NCI-H146 (cell line): ENCODE measurements at regions not wholly inside any gene's neighbourhood (a gene's known extent, or its start where the extent isn't known, plus 50 kb on each side); places are given as distances from the start of the nearest gene placed in this dataset.
"Not testable (repeated sequence)": the region's sequence is repeated elsewhere in the genome, so short reads cannot be mapped to it uniquely, and the experiment has no call there.

ENCODE experiments used
- DNase-seq: peaks from one replicate; lab custom pipeline; 2025; lab: John Stamatoyannopoulos, UW

DNA sequence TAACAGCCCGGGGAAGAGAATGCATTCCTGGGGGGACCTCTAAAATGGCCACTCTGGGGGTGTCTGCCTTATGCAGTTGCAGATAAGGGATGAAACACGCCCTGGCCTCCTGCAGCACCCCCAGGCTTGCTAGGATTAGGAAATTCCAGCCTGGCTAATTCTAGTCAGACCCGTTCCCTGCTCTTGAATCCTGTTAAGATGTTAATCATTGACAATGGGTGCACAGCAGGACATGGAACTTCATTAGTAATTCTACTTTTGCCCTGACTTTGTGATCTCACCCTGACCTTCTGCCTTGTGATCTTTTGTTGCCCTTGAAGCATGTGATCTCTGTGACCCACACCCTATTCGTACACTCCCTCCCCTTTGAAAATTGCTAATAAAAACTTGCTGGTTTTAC is 131.7 kb upstream of the ADGRL4 start:
- not testable (repeated sequence) for DNase-seq

DNA sequence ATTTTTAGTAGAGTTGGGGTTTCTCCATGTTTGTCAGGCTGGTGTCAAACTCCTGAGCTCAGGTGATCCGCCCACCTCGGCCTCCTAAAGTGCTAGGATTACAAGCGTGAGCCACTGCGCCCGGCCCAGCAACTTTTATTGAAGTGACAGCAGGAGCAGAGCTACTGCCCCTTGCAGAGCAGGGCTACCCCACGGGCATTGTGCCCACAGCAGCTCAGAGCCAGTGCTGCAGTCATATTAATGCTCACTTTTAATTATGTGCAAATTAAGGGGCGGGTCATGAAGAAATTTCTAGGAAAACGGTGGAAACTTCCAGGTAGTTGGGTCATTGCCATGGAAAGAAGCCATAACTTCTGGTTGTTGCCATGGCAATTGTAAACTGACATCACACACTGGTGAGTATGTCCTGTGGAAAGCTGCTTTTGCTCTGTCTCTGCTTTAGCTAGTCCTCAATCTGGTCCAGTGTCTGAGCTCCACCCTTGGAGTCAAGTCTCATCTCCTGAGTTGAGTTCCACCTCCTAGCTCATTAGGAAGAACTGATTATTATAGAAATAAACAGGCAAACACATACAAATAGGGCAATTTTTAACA is 127.3 kb upstream of the ADGRL4 start:
- no peak for DNase-seq

DNA sequence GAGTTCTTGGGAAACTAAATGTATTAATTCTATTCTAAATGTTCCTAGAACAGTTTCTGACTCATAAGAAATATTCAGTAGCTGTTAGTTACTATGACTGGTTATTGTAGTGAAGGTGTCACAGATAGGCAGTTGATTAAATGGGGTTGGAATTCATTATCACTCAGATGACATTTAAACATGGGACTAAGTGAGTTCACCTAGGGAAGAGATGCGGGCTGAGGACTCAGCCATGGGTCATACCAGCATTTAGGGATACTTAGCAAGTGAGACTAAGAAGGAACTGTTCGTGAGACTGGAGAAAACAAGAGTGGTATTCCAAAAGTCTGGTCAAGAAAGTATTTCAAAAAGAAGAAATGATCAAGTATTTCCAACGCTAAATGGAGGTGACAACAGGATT is 125.1 kb upstream of the ADGRL4 start:
- no peak for DNase-seq

DNA sequence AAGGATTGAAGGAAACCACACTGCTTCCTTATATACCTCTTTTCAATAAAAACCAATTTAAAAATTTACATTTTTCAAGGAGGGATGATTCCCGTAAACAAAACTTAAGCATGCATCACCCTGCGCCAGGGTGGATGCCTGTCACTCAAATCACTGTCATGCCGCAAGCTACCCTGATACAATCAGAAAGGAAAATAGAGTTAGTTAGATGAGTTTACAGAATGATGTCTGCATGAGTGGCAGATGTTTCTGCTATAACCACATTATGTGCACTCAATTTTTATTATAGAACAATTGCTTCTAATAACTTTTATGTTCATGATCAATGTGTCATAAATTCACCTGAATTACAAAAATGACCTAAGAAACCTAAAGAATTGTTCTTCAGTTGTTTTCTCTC is 123.4 kb upstream of the ADGRL4 start:
- no peak for DNase-seq

DNA sequence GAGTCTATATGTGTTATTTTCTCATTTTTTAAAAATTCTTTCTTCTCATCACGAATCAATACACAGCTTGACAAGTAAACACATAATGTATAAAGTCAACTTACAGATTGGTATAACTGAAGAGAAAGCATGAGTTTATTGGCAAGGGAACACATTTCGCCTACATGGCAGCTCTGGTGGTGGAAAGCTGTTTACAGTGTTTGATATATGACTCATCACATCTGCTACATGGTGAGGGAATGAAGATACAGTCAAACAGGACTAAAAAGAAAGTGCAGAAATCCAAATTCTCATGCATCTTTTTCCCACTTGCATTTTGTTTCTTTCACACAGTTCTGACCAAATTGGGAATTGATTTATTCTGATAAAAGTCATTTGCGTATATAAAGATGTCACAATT is 122.2 kb upstream of the ADGRL4 start:
- DNase-seq = no peak

DNA sequence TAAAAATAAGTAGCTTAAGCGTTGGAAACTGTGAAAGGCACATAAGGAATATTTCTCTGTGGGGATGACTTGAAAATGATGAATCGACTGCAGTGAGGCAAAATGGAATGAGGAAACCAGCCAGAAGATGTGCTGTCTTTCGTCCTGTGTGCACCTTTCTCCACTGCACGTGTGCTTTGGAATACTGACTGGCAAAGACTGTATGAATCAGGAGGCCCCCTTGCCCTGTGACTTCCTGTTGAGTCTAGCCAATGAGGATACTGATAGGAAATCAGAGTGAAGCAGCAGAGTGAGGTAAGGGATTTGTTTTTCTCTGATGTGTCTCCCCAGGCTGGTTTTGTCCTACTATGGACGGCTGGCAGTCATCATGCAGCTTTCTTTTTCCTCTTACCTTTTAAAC is 118.2 kb upstream of the ADGRL4 start:
- DNase-seq = no peak

DNA sequence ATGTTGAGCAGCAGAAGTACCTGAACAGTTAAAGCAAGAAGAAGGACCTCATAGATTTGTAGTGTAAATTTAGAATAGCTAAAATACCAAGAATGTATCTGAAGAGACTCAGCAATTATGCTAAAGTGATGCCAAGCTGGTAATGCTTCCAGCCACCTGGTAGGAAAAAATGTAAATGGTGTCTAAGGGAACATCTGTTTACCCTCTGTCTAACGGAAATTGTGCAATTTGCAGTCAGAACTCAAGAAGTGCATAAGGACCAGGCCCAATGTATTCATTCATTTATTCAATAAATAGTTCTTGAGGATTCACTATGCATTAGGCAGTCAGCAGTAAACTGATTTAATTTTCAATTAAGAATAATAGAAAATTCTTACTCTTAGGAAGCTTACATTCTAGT is 116.0 kb upstream of the ADGRL4 start:
- DNase-seq = no peak

DNA sequence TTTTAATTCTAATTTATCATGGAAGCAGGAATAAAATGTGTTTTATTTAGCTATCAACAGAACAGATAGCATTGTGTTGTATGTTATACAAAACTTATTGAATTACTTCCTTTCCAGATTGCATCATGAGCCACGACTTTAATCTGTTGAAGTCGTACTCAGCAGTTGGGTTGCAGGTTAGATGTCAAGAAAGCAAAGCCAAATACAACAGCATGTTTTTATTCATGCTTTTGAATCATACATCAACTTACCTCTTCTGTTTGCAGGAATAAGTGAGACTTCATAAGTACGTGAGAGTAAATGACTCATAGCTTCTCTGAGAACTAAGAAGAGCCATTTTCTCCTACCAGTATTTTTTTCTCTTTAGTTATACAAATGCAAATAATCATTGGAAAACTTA is 110.8 kb upstream of the ADGRL4 start:
- no peak for DNase-seq

DNA sequence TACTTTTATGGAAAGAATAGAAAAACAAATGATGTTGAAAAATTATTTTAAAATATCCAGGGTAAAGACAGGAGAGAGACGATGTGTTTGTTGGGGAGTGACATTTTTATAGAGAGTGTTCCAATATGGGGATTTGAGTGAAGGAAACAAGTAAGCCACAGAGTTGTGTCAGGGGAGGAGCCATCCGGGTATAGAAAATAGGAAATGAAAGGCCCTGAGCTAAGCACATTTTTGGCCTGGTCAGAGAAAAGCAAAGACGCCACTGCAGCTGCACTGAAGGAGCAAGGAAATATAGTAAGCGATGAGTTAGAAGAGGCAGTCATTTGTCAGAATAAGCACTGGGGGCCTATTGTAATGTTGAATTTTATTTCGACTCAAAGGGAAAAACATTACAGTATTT is 107.3 kb upstream of the ADGRL4 start:
- DNase-seq = no peak

DNA sequence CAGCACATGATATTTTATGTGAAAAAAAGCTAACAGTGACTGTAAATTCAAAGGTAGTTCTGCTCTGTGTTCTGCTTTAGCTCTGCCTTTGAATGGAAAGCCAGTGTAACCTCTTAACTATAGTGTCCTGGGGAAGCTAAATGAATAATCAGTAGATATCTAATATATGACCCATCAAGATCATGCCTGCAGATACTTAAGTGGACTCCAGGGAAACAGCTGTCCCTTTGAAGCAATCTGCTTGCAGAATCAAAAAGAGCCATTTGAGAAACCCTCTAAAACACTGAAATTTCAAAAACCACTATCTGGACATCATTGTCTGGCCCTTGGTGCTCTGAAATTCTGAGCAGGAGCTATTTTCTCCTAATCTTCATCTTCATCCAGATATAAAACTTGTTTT is 104.2 kb upstream of the ADGRL4 start:
- DNase-seq = no peak

DNA sequence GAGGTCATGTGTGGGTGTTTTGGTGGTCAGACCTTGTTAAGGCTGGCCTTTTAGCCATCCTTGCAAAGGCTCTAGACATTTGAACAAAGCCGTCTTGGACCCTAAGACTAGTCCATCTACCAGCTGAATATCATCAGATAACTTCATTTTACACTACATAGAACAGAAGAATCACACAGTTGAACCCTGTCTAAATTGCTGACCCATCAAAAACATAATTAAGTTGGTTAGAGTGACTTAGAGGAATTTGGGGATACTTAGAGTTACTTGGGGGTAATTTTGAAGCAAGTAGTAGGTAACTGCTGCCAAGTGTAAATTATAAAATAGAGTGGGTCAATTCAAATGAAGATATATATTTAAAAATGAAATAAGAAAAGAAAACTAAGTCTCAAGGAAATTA is 102.9 kb upstream of the ADGRL4 start:
- DNase-seq = no peak

DNA sequence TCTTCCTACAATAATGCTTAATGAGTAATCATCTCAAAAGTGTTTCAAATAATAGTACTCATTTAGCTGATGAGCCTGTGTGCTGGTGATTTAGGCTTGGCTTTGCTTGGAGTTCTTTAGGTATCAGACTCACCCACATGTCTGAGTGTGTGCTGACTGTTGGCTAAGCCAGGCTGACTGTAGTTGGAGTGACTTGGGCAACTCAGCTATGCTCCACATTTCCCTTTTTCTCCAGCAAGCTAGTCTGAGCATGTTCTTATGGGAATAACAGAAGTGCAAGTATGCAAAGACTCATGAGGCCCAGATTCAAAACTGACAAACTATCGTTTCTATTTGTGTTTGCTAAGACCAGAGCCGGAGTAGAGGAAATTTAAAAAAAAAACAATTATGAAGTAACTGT is 99.0 kb upstream of the ADGRL4 start:
- DNase-seq = no peak

DNA sequence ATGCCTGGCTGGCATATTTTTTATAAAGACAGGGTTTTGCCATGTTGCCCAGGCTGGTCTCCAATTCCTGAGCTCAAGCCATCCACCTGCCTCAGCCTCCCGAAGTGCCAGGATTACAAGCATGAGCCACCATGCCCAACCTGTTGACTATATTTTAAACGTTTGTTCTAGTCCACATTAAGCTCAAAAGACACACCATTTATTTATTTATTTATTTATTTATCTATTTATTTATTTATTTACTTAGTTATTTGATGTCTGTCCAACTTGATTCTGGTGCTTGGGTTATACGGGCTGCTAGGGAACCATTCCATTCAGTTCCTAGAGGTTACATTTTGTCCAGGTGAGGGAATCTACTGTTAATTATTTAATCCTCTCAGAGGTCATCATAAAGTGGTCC is 98.1 kb upstream of the ADGRL4 start:
- DNase-seq = no peak

DNA sequence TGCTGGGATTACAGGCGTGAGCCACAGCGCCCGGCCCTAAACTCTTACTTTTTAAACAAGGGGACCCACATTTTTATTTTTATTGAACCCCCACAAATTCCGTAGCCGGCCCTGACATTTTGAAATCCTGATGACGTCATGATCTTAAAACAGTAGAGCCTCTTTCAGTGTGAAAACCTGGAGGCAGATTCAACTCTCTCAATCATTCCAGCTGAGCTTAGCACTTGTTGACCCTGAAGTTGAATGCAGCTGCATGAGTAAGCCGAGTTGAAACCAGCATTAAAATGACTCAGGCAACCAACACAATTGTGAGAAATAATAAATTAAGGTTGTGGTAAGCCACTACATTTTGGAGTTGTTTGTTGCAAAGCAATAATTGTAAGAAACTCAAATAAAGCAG is 93.9 kb upstream of the ADGRL4 start:
- DNase-seq = no peak

DNA sequence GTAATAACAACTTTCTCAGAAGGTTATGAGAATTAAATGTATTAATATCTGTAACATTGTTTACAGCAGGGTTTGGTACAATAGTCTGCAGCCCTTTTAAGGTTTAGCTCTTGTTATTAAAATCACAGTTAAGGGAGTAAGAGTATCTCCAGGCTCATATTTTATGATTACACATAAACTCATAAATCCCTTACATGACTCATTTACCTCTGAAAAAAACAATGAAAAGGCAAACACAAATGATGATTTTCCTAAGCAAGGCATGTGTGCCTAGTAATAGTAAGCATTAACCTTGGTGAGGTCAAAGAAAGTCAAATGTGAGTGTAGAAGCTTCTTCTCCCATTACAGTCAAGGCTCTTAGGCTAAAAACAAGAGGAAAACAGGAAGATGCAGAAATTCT is 84.5 kb upstream of the ADGRL4 start:
- no peak for DNase-seq

DNA sequence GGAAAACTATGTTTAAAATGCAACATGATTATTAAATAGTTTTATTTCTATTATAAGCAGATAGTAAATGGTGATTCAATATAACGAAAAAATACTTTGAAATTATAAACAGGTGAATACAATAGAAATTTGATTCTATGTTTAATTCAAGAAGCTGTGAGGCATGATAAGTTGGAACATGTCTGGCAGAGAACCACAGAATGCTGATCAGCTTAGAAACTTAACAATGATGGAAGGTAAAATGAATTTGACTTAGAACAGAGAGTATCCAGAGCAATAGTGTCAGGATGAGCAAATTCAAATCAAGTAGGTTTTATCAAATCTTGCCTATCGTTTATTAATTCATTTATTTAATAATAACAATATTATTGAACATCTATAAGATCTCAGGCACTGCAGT is 83.4 kb upstream of the ADGRL4 start:
- no peak for DNase-seq

DNA sequence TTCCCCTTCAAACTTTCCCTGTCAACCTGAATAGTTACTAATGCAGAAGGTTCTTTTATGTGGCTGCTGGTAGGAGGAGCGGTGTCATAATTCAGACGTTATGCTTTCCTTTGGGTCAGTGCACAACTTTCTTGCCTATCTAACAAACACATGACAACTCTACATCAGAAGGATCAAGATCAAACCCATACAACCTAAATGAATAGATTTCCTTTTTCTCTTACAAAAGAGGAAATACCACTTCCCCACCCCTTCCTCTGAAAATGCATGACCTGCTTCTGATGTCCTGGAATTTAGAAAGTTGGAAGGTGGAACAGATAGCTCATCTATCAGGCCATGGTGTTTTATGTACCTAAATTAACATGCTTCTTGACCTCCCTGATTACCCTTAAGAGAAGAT is 75.7 kb upstream of the ADGRL4 start:
- no peak for DNase-seq

DNA sequence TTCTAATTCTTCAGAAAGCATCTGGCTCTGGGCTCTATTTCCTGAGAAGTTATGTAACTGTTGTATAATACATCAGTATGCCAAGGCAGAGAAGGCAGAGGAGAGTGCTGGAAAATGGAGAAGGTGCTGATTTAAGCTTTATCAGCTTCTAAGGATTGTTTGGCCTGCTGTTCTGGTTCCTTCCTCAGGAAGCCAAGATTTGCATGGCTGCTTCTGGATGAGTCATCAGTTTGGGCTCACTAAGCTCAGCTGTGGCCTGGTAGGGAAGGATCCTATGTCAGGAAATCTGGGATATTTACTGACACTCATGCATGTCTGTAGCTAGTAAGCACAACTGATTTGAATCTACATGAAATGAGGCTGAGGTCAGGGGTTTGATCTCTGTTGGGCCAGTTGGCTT is 73.2 kb upstream of the ADGRL4 start:
- DNase-seq = no peak

DNA sequence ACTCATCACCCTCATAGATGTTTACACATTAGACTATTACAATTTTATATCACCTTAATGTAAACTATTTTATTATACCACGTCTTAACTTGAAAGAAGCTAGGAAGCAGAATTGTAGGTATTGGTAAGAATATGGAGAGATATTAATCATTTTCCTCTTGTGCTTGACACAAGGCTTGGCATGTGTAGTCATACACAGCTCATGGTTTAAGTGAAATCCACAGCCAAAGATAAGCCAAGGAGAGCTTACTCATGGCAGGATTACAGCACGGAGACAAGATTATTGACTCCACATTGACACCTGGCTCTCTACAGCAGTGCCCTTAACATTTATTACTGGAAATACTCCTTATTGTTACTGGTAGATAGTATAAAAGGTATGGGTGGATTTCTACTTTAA is 68.4 kb upstream of the ADGRL4 start:
- no peak for DNase-seq

DNA sequence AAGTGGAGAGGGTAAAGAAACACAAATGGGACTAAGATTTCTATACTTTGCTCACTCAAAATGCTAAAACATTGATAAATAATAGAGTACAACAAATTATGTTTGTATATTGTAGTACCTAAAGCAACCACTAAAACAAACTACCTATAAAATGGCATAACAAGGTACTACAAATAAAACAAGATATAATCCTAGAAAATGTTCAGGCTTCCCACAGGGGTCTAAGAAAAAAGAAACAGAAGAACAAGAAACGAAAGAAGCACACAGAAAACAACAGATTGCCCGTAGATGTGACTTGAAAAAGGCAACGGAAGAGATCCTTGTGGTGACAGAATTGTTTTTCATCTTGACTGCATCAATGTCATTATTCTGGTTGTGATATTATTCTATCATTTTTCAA is 63.3 kb upstream of the ADGRL4 start:
- no peak for DNase-seq

DNA sequence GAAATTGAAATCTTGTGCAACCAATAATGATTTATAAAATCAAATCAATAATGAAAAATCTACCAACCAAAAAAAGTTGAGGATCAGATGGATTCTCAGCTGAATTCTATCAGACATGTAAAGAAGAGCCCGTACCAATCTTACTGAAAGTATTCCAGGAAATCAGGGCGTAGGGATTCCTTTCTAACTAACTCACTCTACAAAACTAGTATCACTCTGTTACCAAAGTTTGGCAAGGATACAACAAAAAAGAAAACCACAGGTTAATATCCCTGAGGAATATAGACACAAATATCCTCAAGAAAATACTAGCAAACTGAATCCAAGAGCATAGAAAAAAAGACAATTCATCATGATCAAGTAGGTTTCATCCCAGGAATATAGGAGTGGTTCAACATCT is 52.8 kb upstream of the ADGRL4 start:
- no peak for DNase-seq
